BLaER1 treated with 17β-estradiol and CSF1 and Interleukin-3, amounts not matched to agents 10 nM and 100 nM (cell line): ENCODE measurements at regions not wholly inside any gene's neighbourhood (a gene's known extent, or its start where the extent isn't known, plus 50 kb on each side); places are given as distances from the start of the nearest gene placed in this dataset.

ENCODE experiments used
- H3K27ac ChIP-seq, 11 experiments: shearing (Covaris generic); formaldehyde crosslinking; 2 replicates each; pipeline ENCODE4 v1.8.1; 2022
- H3K27me3 ChIP-seq, 11 experiments: shearing (Covaris generic); formaldehyde crosslinking; 2 replicates each; pipeline ENCODE4 v1.8.1; 2022
- H3K36me3 ChIP-seq, 11 experiments: shearing (Covaris generic); formaldehyde crosslinking; 2 replicates each; pipeline ENCODE4 v1.8.1; 2022
- H3K4me1 ChIP-seq, 10 experiments: shearing (Covaris generic); formaldehyde crosslinking; 2 replicates each; pipeline ENCODE4 v1.8.1; 2022
- H3K4me2 ChIP-seq, 11 experiments: shearing (Covaris generic); formaldehyde crosslinking; 2 replicates each; pipeline ENCODE4 v1.8.1; 2022
- H3K4me3 ChIP-seq, 10 experiments: shearing (Covaris generic); formaldehyde crosslinking; 2 replicates each; pipeline ENCODE4 v1.8.1; 2022
- H3K9ac ChIP-seq, 11 experiments: shearing (Covaris generic); formaldehyde crosslinking; 2 replicates each; pipeline ENCODE4 v1.8.1; 2022
- H3K9me3 ChIP-seq, 11 experiments: shearing (Covaris generic); formaldehyde crosslinking; replicated peaks in 1 of 11; 2 replicates each; pipeline ENCODE4 v1.8.1; 2022
- H4K20me1 ChIP-seq, 11 experiments: shearing (Covaris generic); formaldehyde crosslinking; 2 replicates each; pipeline ENCODE4 v1.8.1; 2022
- Cebpa-rat ChIP-seq, 11 experiments: shearing (Covaris generic); IDR thresholded peaks; 2 replicates each; pipeline ENCODE4 v1.8.1; 2022

DNA sequence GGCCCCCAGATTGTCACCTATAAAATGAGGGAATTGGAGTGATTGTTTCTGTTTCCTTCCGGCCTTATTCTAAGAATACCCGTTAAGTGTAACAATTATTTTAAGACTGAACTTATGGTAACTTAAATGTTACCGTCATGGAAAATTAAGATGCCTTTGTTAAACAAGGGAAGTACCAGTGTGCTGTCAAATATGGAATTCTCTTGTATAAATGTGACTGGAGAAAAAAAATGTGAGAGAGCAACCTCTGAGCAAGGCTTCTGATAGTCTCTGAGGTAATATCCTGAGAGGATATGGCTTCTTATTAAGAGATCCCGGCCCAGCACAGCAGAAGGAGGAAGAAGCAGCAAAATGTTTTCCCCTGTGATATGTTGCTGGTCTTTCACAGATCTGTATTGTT, 480.7 kb upstream of the ADAMTS9 start:
- Histone ChIP-seq H3K4me3 (no peak overlapping the region), H3K27me3 (no peaks in the 10 kb centered on the region), H3K36me3 (no peaks in the 10 kb centered on the region), H3K27ac (no peak overlapping the region), H3K9me3 (no peaks in the 10 kb centered on the region), H3K4me2 (no peak overlapping the region), H4K20me1 (no peaks in the 10 kb centered on the region), H3K4me1 (no peaks in the 10 kb centered on the region), H3K9ac (no peak overlapping the region)
- no peak for TF ChIP-seq Cebpa-rat (IDR thresholded peaks at IDR 0.05)

DNA sequence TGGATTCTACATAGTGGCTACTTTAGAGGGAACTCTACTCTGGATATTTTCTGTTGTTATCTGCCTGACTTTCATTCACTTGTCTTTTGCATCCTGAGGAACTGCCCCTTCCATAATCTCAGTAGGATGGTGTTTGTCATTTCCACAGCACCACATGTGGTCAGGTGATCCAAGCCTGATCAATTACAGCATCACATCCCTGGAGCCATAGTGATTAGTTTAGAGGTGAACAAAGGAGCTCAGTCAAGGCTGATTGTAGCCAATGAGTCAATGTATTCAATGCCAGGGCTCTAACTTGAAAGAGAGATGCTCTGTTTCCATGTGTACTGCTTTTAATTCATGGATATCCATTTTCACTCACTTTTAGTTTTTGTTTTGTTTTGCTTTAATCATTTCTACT, 478.7 kb upstream of the ADAMTS9 start:
- no peaks in the 10 kb centered on the region for H4K20me1 ChIP-seq
- H3K36me3 ChIP-seq: no peaks in the 10 kb centered on the region
- H3K4me1 ChIP-seq: no peaks in the 10 kb centered on the region
- H3K9ac ChIP-seq: no peak overlapping the region
- no peak overlapping the region for H3K27ac ChIP-seq
- H3K4me3 ChIP-seq: no peak overlapping the region
- H3K27me3 ChIP-seq: no peaks in the 10 kb centered on the region
- no peak overlapping the region for H3K4me2 ChIP-seq
- TF ChIP-seq Cebpa-rat (IDR thresholded peaks at IDR 0.05): no peak
- no peaks in the 10 kb centered on the region for H3K9me3 ChIP-seq

DNA sequence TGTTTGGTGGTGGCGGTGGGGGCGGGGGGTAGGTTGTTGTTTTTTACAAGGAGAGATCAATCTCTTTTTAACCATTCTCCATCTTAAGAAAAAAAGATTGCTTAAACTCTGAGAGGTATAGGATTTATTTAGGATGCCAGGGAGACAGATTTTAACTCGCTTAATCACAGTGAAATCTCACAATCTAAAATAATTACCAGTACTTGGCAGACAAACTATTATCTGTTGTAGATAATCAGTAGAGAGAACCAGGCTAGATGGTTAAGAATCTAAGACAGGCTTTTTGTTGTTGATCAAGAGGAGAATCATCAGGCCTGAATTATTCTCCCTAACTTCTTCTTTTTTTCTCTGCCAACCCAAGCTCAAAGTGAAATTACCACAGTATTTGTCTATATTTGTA, 470.2 kb upstream of the ADAMTS9 start:
- Histone ChIP-seq H3K4me2 (no peak overlapping the region), H3K4me1 (no peaks in the 10 kb centered on the region), H3K27me3 (no peaks in the 10 kb centered on the region), H3K9ac (no peak overlapping the region), H3K27ac (no peak overlapping the region), H3K9me3 (peaks cover 0 to 8% (median 0%) of the 10 kb centered on the region in 11 experiments; a peak in 2 of 22 replicates), H4K20me1 (no peaks in the 10 kb centered on the region), H3K36me3 (no peaks in the 10 kb centered on the region), H3K4me3 (no peak overlapping the region)
- no peak for TF ChIP-seq Cebpa-rat (IDR thresholded peaks at IDR 0.05)

DNA sequence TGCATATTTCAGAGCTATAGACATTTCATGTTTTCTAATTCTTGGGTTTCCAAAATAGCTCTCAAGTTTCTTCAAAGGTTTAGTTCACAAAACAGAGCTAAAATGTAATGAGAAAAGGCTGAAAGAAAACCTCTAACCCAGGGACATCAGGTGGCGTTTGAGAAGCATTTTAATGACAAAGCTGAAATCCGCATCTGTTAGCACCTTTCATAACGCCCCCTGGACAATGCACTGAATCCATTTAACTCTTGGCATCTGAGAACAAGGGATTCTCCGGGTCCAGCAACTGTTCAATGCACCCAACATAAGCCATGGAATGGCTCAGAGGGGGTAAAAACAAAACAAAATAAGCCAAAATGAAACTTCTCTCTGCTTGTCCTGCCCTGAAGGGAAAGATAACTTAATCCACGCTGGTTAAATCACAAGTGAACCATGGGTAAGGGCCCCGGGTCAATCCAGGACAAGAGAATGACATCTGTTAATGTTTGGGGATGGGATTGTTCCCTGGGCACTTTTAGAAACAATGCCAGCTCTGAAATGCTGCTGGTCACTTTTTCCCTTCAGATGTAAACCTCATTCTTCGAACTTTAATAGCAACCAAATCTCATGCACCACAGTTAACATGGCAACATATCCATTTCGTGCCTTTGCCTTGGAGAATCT, 466.2 kb upstream of the ADAMTS9 start:
- Histone ChIP-seq H3K4me1 (no peaks in the 10 kb centered on the region), H3K9me3 (no peaks in the 10 kb centered on the region), H3K4me2 (no peak overlapping the region), H3K36me3 (no peaks in the 10 kb centered on the region), H3K27me3 (no peaks in the 10 kb centered on the region), H4K20me1 (no peaks in the 10 kb centered on the region), H3K4me3 (no peak overlapping the region), H3K9ac (no peak overlapping the region), H3K27ac (no peak overlapping the region)
- TF ChIP-seq Cebpa-rat (IDR thresholded peaks at IDR 0.05): no peak

DNA sequence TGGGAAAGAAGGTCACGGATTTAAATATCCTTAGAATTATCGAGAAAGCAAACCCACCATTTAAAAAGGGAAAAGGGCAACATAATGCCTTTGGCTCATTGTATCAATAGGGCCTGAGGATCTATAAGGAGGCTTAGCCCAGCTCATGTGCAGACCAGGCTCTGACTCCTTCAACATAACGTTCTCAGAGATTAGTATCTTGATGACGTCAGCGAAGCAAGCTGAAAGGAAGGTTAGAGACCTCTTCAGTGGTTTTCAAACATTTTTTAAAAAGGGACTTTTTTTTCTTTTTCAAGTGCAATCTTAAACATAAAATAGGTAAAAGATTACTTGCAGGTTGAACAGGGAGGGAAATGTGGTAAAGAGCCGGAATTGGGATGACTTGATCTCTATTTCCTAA, 463.9 kb upstream of the ADAMTS9 start:
- Histone ChIP-seq H3K9ac (no peak overlapping the region), H3K4me1 (no peaks in the 10 kb centered on the region), H3K9me3 (no peaks in the 10 kb centered on the region), H3K27me3 (no peaks in the 10 kb centered on the region), H3K4me2 (no peak overlapping the region), H3K4me3 (no peak overlapping the region), H3K27ac (no peak overlapping the region), H3K36me3 (no peaks in the 10 kb centered on the region), H4K20me1 (no peaks in the 10 kb centered on the region)
- no peak for TF ChIP-seq Cebpa-rat (IDR thresholded peaks at IDR 0.05)

DNA sequence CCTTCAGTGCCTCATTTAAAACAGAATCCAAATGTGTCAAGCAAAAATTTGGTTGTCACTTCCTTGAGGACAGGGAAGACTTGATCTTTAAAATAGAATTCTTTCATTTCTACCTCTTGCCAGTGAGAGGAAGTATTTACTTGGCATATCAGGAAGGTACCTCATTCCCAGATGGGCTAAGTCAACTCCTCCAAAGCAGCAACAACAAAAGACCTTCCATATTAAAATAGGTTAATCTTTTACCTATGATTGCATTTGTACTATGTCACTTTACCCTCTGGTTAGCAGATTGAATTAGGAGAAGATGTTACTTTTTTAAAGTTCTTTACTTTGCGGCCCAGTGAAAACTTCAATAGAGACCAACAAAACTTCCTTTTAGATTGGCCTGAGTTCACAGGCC, 462.1 kb upstream of the ADAMTS9 start:
- no peaks in the 10 kb centered on the region for H3K4me1 ChIP-seq
- H3K27ac ChIP-seq: no peak overlapping the region
- H3K4me3 ChIP-seq: no peak overlapping the region
- no peaks in the 10 kb centered on the region for H4K20me1 ChIP-seq
- no peak for TF ChIP-seq Cebpa-rat (IDR thresholded peaks at IDR 0.05)
- no peaks in the 10 kb centered on the region for H3K9me3 ChIP-seq
- no peak overlapping the region for H3K4me2 ChIP-seq
- H3K36me3 ChIP-seq: no peaks in the 10 kb centered on the region
- no peaks in the 10 kb centered on the region for H3K27me3 ChIP-seq
- no peak overlapping the region for H3K9ac ChIP-seq

DNA sequence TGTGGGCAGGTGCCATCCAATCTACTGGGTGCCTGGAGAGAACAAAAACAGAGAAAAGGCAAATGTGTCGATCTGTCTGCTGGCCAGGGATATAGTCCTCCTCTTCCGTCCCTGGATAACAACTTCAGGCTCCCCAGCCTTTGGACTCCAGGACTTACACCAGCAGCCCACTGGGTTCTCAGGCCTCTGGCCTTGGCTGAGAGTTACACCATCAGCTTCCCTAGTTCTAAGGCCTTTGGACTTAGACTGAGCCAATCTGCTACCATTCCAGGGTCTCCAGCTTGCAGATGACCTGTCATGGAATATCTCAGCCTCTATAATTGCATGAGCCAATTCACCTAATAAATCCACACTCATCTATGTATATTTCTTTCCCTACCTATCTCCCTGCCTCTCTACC, 460.9 kb upstream of the ADAMTS9 start:
- Histone ChIP-seq H3K36me3 (no peaks in the 10 kb centered on the region), H3K4me1 (no peaks in the 10 kb centered on the region), H3K9ac (no peak overlapping the region), H3K4me2 (no peak overlapping the region), H3K27ac (no peak overlapping the region), H3K9me3 (no peaks in the 10 kb centered on the region), H3K4me3 (no peak overlapping the region), H4K20me1 (no peaks in the 10 kb centered on the region), H3K27me3 (no peaks in the 10 kb centered on the region)
- no peak for TF ChIP-seq Cebpa-rat (IDR thresholded peaks at IDR 0.05)

DNA sequence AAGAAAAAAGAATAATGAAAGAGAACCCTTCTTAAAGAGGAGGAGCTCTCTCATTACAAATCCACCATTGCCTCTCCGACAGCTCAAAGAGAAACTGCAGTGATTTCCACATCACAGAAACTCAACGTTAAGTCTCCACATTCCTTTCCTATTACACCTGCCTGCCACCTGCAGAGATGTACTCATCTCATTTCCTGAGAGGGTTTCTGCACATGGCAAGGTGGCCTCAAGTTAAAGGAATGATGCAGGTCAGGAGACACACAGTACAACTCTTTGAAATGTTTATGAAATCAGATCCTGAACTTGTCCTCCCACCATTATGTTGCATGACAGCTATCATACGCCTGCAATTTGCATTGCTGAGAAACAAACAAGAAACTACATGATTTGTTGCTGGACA, 458.4 kb upstream of the ADAMTS9 start:
- H4K20me1 ChIP-seq: no peaks in the 10 kb centered on the region
- H3K4me3 ChIP-seq: no peak overlapping the region
- no peak overlapping the region for H3K4me2 ChIP-seq
- no peaks in the 10 kb centered on the region for H3K9me3 ChIP-seq
- H3K4me1 ChIP-seq: no peaks in the 10 kb centered on the region
- H3K9ac ChIP-seq: no peak overlapping the region
- no peaks in the 10 kb centered on the region for H3K27me3 ChIP-seq
- H3K36me3 ChIP-seq: no peaks in the 10 kb centered on the region
- no peak overlapping the region for H3K27ac ChIP-seq
- no peak for TF ChIP-seq Cebpa-rat (IDR thresholded peaks at IDR 0.05)

DNA sequence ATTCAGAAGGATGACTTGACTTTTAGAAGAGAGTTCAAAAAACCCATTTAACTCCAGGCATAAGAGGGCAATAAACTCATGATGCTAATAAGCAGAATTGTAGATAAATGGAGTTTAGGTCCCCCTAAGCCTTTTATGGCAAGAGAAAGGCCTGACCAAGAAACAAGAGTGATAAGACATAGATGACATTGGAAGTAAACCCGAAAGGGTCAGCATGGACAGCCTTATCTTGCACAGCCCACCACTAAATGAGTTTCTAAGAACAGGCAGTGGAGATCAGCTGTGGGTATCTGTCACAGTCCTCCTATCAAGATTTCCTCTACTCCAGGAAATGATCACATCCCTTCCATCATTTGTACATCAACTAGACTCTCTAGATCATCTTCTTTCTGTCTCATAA, 457.9 kb upstream of the ADAMTS9 start:
- Histone ChIP-seq H3K27ac (no peak overlapping the region), H3K36me3 (no peaks in the 10 kb centered on the region), H3K9me3 (no peaks in the 10 kb centered on the region), H3K4me3 (no peak overlapping the region), H4K20me1 (no peaks in the 10 kb centered on the region), H3K4me2 (no peak overlapping the region), H3K27me3 (no peaks in the 10 kb centered on the region), H3K9ac (no peak overlapping the region), H3K4me1 (no peaks in the 10 kb centered on the region)
- TF ChIP-seq Cebpa-rat (IDR thresholded peaks at IDR 0.05): no peak

DNA sequence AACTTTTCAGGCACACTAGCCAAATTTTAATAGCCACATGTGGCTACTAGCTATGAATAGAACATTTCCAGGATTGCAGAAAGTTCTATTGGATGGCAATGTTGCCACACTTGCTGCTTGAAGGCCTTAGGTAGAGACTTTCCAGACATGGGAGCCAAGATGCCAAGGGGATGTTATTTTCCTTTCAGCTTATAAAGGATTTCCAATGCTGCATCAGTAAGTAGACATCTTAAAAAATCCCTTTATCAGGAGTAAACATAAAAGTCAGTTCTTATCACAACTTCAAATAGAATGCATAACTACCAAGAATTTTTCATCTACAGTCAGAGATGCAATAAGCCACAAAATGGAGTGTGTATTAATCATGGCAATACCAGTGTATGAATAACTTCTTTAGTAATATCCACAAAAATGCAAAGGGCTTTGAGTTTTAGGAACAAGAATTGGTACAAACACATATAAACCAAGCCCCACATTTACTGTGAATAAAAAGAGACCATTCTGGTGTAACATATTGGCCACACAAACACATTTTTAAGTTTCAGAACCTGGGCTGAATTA, 457.1 kb upstream of the ADAMTS9 start:
- H3K4me3 ChIP-seq: no peak overlapping the region
- no peak overlapping the region for H3K27ac ChIP-seq
- H3K9ac ChIP-seq: no peak overlapping the region
- H3K4me1 ChIP-seq: no peaks in the 10 kb centered on the region
- no peak overlapping the region for H3K4me2 ChIP-seq
- no peak for TF ChIP-seq Cebpa-rat (IDR thresholded peaks at IDR 0.05)
- no peaks in the 10 kb centered on the region for H4K20me1 ChIP-seq
- H3K27me3 ChIP-seq: no peaks in the 10 kb centered on the region
- H3K9me3 ChIP-seq: no peaks in the 10 kb centered on the region
- no peaks in the 10 kb centered on the region for H3K36me3 ChIP-seq
